DMS53 (cell line): ENCODE measurements at regions not wholly inside any gene's neighbourhood (a gene's known extent, or its start where the extent isn't known, plus 50 kb on each side); places are given as distances from the start of the nearest gene placed in this dataset.
A peak's percentile ranks its signal among the peaks of the same experiment; 100 is the strongest.
"Not testable (repeated sequence)": the region's sequence is repeated elsewhere in the genome, so short reads cannot be mapped to it uniquely, and the experiment has no call there.

Experiments used
- DNase-seq: peaks from one replicate; lab custom pipeline; 2025; lab: John Stamatoyannopoulos, UW

DNA sequence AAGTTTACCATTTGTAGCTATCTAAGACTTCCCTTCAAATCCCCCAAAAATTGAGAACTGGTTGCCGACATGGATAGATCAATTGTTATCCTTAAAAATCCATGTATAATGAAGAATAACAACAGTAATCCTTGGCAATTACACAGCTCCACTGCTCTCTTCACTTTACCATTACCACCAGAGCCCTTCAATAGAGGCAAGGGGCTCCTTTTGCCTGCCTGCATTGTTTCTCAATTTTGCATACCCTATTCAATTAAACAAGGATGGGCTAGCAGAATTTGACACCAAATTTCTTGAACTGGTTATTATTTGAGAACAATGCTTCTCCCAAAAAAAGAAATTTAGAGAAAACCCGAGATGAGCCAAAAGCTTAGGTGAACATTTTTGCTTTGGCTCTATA, 387.8 kb upstream of the PKN2 start:
- no peak for DNase-seq

DNA sequence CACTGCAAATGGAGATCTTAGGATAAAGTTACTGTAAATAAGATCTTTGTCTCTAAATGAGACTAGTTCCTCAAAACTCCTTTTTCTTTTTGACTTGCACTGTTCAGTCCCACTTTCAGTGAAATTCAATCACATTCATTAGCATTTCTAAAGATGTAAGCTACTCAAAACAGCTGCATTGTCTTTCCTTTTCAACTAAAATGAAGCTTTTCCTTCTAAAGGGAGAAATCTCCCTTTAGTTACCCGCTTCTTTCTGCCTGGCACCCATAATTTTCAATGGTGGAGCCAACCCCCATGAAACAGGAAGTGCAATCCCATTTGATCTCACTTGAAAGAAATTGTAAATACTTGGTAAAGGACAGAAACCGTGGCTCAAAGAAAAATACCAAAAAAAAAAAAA, 387.4 kb upstream of the PKN2 start:
- DNase-seq: no peak

DNA sequence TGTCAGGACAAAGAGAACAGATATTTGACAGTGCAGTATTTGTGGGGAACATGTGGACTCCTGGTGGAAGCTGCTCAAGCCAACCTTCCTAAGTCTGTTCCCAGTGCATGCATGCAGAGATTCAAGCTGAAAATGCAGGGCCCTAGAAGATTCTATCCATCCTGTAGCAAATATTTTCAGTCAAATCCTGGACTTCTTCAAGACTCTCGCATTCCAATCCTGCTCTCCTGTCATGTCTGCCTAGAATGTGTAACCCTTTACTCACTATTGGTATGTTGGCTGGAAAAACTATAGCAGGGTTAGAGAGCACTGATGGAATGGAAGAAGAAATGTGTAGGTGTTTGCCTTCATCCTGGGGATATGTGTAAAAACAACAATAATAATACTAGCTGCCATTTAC, 385.6 kb upstream of the PKN2 start:
- no peak for DNase-seq

DNA sequence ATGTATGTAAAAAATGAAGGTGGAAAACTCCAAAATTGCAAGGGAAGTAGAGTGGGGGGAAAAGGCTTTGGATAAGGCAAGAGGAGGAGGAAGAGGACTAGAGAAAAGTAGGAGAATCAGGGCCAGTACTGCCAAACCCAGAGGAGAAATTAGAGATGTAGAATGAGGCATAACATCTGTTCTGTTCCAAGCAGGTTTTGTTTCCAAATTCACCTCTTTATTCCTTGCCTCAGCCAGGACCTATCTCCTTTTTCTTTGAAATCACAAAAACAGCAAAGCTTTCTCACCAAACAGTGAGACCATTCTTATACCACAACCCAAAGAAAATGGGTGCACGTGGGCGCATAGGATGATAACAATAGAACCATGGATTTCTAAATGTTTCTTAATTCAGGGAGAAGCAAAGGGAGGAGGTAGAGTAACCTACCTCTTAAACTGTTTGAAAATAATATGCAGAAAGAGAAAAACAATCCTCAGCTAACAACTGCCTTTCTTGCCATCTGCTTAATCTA, 383.3 kb upstream of the PKN2 start:
- DNase-seq: no peak

DNA sequence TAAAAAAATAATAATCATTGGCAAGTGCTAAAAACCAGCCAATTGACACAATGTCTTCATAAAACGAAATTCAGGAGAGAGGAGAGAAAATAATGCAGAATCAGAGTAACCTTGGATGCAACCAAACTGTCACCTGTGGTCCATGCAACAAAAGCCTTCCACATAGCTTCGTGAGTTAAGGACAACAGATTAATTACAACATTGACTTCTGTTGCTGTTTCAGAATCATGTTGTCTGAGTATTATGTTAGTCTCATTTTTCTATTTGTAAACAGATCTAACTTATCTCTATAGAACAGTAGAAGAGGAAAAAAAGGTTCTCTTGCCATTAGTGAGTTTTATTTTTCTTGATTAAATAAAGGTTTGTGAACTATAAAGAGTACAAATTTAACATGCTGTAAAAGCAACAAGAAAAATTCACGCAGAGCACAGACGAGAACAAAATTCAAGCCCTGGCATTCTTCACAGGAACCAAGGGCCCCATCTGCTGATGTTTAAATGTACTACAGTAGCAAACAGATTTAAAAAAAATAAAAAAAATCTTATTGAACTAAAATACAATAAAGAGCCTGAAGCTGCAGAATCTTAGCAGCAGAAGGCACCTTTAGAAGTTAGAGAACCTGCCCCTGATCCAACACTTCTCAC, 381.1 kb upstream of the PKN2 start:
- peak; percentile 78 for DNase-seq

DNA sequence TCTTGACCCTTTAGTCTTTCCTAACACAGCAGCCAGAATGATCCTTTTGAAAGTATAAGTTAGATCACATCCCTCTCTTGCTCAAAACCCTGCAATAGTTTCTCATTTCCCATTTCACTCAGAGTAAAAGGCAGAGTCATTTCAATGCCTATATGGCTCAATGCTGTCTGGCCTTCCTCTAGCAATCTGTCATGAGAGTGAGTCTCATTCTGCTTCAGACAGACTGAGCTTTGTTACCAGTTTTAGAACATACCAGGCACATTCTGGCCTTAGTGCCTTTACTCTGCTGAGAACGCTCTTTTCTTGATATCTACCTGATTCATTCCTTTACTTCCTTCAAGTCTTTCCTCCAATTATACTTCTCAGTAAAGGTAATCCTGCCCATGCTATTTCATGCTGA, 372.8 kb upstream of the PKN2 start:
- no peak for DNase-seq

DNA sequence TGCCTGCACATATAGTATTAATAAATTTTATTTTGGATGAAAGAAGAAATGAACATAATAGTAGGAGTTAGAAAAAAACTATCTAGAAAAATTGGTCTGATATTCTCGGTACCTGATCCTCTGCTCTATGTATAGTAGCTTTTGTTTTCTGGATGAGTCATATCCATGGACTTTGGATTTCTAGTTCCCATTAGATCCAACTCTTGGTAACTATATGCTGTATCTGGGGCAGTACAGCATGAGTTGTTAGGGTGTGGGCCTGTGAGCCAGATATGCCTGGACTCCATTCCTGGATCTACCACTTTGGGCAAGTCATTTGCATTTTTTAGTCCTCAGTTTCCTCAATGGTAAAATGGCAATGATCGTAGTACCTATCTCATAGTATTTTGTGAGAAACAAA, 372.2 kb upstream of the PKN2 start:
- peak; percentile 89 for DNase-seq

DNA sequence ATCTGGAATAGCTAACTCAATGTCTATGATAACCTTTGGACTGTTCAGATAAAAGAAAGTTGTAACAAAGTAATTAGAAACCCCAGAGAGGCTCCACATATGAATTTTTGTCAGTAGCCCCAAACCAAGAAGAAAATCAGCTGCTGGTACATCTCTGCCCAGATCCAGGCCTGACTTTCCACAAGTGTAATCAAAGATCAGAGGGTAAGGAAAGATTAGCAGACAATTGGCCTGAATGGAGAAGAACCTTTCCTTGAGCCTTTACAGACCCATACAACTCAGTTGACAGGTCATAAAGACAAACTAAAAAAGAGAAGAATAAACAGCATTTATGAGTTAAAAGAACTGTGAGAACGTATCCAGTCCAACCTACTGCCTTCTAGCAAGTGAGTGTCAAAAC, 366.7 kb upstream of the PKN2 start:
- DNase-seq: no peak

DNA sequence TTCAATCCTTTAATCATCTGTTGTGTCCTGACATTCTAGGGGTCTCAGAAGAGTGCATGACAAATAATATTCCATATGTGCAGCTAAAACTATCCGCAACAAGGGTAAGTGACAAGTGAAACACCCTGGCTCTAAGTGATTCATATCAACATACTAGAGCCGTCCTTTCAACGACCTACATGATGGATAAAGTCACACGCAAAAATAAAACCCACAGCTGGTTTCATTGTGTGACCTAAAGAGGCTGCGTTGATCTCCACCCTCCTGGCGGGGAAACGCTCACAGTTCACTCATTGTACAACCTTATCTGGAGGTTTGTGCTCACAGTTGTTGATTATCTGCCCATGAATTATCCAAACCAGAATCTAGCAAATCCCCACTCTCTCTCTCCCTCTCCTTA, 365.3 kb upstream of the PKN2 start:
- no peak for DNase-seq

DNA sequence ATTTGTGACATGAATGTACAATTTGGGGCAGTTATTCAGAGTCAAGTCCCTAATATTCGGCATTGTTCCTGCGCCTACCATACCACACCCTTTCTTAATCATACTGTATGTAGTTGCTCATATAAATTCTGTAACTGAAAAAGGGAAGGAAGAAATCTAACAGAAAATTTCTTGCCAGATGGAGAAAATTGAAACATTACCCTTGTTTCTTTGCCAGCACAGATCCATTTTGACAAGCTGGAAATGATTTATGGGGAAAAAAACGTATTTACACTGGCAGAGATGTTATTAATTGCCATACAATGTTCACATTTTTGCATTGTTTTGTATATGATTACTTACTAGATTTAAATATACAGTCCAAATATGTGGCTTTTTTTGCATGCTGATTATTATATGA, 363.8 kb upstream of the PKN2 start:
- no peak for DNase-seq

DNA sequence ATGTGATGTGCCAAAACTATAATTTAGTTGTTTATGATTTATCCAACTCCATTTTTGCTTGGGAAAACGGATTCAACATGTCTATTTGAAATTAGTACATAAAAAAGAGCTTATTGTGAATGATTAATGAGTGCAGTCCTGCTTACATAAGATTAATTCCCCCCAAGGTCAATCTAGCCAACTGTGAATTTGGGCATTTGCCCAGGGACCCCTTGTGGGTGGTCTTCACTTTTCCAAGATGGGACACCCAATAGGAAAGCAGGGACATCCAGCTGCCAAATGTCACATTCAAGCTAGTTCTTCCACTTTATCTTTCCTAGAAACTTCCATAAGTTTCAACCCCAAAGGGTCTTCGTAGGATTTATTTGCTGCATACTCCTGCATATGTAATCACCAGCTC, 362.4 kb upstream of the PKN2 start:
- DNase-seq: no peak

DNA sequence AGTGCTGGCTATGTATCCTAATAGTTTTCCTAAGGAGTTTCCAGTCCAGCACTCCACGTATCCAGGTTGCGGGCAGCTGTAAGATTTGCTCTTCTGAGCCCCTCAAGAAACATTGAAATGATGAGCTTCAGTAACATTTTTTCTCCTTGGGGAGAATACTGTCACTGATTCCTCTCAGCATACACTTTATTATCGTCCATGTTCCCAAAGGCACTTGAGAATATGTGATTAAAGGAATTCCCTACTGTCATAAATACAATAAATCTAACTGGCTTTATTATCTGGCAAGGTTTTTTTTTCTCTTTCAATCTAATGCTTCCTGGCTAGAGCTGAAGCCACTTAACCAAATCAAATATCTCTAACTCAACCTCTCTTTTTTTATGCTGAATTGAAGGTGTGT, 359.2 kb upstream of the PKN2 start:
- DNase-seq: no peak

DNA sequence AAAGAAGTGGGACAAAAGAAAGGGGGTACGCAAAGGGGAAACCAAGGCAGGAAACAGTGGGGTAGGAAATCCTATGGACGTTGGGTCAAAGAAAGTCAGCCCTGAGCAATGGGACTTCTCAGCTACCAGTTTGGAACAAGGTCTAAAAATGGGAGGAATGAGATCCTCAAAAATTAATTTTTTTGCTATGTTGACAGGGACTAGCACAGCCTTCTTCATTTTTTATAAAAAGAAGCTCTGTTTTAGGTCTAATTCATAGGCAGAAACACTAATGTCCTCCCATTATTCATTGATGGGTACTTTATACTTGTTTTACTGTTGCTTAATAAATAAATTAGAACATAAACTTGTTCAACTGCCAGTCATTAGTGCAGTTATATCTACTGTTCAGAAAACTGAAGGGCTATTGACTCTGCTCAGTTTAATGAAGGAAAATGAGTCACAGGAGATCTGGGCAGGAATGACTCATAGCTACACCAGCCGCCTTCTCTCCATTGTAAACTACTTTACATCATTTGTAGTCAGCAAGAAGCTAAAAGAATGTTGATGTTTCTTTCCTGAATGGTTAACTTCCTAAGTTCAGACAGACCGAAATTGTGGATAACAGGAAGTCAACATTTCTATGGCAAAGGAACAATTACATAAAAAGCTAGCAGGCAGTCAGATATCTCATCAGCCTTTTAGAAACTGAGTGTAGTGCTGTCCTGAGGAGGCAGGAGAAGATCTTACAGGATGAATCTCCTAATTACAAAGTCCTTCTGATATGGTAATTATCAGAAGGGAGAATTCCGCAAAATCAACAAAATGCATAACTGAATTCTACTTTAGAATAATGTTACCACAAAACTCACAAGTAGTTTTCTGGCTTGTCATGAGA, 356.4 kb upstream of the PKN2 start:
- DNase-seq: peak; percentile 93

DNA sequence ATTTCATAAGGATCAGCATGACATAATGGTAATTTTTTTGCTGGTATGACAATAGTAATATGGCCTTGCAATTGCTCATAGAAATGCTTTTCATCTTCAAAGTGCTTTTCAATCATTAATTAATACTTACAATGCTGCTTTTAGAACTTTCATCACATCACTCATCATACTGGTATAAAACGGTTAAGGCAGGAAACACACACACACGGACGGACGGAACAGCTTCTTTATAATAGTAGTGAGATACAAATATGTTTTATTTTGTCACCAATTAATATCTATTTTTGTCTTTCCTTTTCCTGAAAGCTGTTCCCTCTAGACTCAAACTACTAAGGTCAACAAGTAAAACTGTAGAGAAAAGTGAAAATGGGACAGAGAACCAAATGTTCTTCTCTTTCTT, 353.9 kb upstream of the PKN2 start:
- no peak for DNase-seq

DNA sequence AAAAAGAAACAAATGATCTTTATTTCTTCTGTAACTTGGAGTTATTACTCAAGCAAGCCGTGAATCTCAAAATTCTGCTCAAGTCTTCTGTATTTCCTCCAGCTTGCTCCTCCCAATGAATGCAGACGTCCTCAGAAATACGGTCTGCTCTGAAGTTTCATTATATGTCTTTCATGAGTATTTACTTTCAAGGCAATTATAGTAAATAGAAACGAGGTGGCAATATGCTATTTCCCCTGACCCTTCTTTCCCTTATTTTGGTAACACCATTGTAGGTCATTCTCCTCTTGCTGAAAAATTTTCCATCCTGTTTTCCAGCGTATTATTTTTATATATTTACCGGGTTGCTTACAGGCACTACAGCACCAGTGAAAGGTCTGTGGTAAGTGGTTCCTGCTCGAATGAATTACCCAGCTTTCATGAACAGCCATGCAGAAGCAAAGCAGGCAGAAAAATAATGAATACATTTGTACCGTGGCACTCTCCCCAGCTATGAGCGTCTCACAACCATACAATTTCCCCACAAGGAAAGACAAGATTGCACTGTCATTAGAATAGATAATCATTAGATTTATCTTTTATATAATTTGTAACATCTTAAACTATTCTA, 350.9 kb upstream of the PKN2 start:
- no peak for DNase-seq

DNA sequence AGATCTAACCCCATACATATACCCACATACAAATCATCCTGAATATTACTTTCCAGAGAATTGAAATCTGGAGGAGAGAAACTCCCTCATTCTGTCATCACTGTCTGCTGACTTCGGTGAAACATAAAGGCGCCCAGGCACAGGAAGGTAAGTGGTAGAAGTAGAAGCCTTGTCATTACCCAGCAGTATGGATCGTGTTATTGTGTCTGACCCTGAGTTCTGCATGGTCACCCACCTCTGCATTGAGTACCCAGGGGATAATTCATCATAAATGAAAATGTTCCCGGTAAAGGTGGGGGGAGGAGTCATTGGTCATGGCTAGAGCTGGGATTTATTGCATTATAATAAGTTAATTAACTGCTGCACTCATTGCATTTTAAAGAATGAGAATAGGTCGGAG, 342.6 kb upstream of the PKN2 start:
- no peak for DNase-seq

DNA sequence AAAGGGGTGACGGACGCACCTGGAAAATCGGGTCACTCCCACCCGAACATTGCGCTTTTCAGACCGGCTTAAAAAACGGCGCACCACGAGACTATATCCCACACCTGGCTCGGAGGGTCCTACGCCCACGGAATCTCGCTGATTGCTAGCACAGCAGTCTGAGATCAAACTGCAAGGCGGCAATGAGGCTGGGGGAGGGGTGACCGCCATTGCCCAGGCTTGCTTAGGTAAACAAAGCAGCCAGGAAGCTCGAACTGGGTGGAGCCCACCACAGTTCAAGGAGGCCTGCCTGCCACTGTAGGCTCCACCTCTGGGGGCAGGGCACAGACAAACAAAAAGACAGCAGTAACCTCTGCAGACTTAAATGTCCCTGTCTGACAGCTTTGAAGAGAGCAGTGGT, 342.0 kb upstream of the PKN2 start:
- not testable (repeated sequence) for DNase-seq

DNA sequence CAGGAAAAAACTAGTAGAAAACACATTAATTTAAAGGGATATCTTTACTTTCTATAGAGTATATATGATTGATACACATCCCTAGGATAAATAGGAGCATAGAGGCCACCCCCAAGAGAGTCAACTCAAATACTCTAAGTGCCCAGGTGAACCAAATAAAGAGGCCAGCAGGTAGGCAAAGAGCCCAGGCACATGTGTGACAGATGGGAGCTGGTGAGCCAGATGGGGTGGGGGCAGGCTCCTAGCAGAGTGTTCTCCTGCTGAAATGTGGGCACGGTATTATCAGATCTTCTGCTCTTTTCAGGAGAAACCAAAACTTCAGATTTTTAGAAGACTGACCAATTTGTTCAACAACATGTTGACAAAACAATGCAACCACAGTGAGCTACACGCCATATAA, 333.4 kb upstream of the PKN2 start:
- DNase-seq: no peak

DNA sequence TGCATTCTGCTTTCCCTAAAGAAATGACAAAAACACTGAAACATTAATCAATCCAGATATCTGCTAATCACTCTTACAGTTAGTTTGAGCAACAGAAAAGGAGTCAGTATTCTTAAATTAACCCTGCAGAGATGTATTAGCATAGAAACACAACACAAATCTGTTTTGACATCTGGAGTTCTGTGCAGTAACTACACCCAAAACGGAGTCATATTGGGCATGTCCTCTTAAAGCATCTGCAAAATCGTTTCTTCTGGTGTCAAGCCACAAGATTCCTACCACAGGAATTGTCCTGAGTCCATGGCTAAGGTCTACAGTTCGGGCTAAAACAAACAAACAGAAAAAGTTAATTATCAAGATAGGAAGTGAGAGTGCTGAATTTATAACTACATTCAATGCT, 332.1 kb upstream of the PKN2 start:
- DNase-seq: no peak

DNA sequence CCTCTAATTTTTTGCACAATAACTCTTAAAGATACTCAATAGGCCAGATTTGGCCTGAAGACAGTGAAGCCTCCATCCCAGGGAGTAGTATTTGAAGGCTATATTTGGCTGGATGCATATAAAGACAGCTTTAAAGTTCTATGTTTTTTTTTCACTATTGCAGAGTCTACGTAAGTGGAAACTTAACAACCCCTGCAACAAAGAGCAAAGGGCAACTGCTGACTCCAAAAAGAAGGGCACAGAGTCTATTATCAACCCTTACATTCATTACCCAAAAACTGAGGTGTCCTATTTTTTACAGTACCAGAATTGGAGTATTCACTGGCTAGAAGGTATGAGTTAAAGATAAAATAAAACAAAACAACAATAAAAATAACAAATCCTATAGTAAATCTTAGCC, 329.8 kb upstream of the PKN2 start:
- no peak for DNase-seq

DNA sequence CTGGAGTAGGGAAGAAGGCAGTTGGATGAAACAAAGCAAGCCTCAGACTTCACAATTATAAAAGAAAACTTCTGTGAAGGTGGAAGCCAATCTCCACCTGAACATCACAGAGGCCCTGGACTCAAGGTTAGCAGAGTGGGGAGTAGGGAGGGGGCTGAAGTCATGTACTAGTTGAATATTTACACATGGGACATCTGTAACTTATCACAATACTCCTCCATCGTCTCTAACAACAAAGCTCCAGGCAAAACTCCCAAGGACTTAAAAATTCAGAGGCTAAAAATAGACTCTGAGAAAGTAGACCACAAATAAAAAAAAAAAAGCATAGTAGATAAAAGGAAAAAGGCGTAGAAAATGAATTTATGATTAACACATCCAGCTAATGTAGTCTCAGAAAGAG, 326.3 kb upstream of the PKN2 start:
- DNase-seq: no peak

DNA sequence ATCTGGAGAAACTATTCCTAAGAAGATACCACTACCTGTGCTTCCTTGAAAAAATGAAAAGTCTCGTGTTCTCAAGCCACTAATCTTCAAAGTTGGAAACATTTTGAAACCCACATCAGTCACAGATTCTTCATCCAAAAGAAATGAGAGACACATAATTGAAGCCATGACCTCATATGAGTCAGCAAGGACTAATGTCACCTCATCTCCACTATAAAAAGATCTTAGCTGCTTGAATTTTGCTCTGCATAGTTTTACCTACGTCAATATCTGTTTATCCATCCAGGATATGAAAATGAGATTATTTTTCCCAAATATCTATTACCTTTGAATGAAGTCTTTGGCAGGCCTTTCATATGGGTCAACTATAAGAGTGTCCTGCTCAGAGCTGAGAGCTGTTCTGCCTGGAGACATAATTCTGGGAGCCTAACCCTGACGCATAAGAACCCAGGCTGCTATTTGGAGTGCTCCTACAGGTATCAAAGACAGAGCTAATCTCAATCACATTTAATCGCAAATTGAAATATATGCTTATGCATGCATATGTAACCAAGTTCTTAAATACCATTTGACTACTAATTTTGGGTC, 312.5 kb upstream of the PKN2 start:
- DNase-seq: peak; percentile 8

DNA sequence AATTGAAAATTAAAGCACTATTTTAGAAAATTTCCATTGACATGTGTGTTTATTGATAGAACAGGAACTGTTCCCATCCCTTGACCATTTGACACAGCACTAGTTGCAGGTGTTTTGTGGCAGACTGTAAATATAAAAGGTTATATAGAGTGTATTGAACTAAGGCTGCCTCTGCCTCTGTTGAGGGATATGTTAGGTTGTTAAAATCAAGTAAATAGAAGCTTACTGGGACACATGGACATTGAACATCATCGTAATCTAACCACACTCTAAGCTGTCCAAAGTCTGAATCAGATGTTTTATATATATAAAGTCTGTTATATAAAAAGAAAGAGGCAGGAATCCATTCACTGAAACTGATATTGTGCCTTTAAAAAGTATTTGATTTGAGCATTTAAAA, 308.1 kb upstream of the PKN2 start:
- peak; percentile 39 for DNase-seq
